ENCODE measurements at regions not wholly inside any gene's neighbourhood (a gene's known extent, or its start where the extent isn't known, plus 50 kb on each side); places are given as distances from the start of the nearest gene placed in this dataset.
"Not testable (repeated sequence)": the region's sequence is repeated elsewhere in the genome, so short reads cannot be mapped to it uniquely, and the experiment has no call there.

GRCh38 chr6:11847068-11847467 lies 68.5 kb upstream of the ADTRP start:
- DNase-seq: not testable (repeated sequence)

- DNase-seq: no peak
These were observed 67.3 kb upstream of the ADTRP start for GRCh38 chr6:11845664-11846577.

GRCh38 chr6:11842795-11843194 lies 64.2 kb upstream of the ADTRP start:
- DNase-seq: not testable (repeated sequence)

DNA sequence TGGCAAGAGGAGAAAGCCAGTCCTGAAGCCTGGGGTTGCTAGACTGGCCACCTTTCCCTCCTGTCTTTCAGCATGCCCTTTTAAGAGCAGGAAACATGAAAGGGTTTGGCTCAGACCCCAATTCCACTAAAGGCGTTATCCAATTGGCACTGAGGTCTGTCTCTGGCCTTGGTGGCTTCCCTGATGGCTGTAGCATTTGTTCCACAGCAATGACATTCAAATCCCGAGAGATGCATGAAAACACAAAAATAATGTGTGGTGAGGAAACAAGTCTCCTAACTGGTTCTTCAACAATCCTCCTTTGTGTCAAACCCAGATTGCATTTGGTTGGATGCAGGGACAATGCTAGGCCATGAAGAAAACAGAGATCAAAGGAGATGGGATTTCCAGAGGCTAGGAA lies 56.5 kb upstream of the ADTRP start:
- DNase-seq: no peak

- DNase-seq: no peak
These were observed 55.3 kb upstream of the ADTRP start for GRCh38 chr6:11833626-11834592.

DNA sequence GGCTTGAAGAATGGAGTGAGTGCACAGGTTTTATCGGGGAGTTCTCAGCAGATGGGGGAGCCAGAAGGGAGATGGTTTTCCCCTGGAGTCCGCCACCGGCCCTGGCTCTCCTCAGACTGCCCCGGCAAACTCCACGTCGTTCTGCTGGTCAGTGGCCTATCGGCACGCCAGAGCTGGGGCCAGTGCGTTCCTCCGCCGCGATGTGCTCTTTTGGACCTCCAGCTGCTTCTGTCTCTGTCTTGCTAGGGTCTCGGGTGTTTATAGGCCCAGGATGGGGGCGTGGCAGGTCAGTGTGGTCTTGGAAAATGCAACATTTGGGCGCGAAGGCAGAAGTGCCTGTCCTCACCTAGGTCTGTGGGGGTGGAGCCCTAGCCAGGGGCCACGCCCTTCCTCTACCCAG lies 53.0 kb upstream of the ADTRP start:
- DNase-seq: no peak

DNA sequence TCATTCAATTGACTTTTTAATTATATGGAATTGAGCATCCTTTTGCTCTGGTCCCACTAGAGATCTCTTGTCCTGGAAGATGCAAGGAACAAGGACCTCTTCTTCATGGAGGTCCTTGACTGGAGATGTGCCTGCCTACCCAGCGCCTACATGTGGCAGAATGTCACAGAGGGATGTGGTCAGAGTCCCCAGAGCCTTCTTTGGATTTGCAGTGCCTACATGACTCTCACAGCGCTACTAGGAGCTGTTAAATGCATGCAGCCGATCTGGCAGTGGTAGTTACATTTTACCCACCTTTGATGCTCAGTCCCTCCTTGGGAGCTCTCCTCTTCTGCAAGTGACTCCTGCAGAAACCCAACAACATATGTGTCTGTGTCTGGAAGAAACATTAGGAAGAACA lies 51.9 kb upstream of the ADTRP start:
- no peak for DNase-seq

DNA sequence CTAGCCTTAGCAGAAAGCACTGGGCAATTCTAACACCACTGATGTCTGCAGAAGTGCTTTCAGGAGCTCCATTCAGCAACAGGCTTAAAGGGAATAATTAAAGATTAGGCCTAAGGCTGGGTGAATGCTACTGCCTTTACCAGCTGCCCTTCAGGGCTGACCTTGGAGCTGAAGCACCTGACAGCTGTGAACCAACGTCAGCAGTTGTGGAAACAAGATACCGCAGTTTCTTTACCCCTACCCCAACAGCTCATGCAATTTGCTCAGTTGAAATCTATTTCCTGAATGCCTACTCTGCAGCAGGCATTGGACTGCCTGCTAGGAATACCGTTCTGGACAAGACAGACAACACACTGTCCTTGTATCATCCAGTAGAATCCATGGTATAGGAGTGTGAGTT lies 51.5 kb upstream of the ADTRP start:
- DNase-seq: no peak

DNA sequence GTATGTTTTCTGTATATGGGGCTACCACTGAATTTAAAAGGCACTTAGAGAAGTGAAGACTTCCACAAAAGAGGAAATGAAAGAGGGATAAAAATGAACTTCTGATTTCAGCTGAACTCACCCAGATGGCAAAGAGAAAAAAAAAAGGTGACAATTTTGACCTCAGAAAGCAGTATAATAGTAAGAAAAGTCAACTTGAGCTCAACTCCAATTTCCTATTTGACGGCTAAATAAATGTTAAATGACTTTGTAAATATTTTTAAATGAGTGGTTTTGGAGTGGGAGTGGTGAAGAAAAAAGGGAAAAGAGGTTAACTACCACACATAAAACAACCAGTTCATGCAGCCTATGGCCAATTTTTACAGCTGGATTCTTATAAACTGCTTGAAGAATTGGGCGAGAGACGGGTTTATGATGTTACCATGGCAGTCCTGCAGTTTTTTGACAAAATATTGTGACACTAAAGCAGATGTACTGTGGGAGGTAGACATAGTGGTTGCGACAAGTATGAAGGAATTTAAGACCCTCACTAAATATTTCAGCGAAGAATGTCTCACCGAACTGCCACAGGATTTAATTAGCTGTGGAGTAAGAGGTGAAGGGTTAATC lies 49.8 kb upstream of the ADTRP start:
- DNase-seq: no peak

Measured in hindlimb muscle (tissue), 1 donor.